HEK293 (cell line): ENCODE measurements at regions not wholly inside any gene's neighbourhood (a gene's known extent, or its start where the extent isn't known, plus 50 kb on each side); places are given as distances from the start of the nearest gene placed in this dataset.

Source experiments
- CTCF ChIA-PET: fragments of 350-600 bp; formaldehyde crosslinking; extraction: SDS; loops from one replicate; lab custom pipeline; 2021; ENCODE audit warnings: antibody characterized with exemption; lab: Yijun Ruan, JAX
- POLR2A ChIA-PET: fragments of 300-600 bp; formaldehyde crosslinking; extraction: SDS; loops from one replicate; lab custom pipeline; 2020; ENCODE audit warnings: antibody characterized with exemption, inconsistent platforms; lab: Yijun Ruan, JAX
- H3K27ac ChIP-seq: fragments of 200-500 bp; sonication (Bioruptor generic); 2 replicates; pipeline ENCODE4 v1.5.1; 2014; ENCODE audit warnings: low read depth, low read length, control low read depth, inconsistent platforms; ENCODE audit errors: extremely low read depth
- H3K36me3 ChIP-seq, 2 experiments: fragments of 200-500 bp in 1 of 2; sonication (Bioruptor generic) in 1 of 2; 1 replicate in 1 of 2; 2 replicates in 1 of 2; pipeline ENCODE4 v1.5.1; 2014 to 2017; ENCODE audit warnings: inconsistent platforms in 2 of 2, low read length in 2 of 2; ENCODE audit not compliant: control insufficient read depth in 2 of 2, insufficient read depth in 1 of 2
- H3K4me1 ChIP-seq: fragments of 200-500 bp; sonication (Bioruptor generic); 2 replicates; pipeline ENCODE4 v1.5.1; 2014; ENCODE audit warnings: mild to moderate bottlenecking, low read length, inconsistent platforms; ENCODE audit not compliant: control insufficient read depth, insufficient read depth
- H3K4me3 ChIP-seq: 2 replicates; pipeline ENCODE4 v1.5.1; 2011; ENCODE audit warnings: low read depth, mild to moderate bottlenecking, control low read depth, low read length, moderate library complexity
- H3K9me3 ChIP-seq: fragments of 200-500 bp; sonication (Bioruptor generic); 2 replicates; pipeline ENCODE4 v1.5.1; 2014; ENCODE audit warnings: low read depth, low read length, inconsistent platforms; ENCODE audit not compliant: control insufficient read depth, insufficient read depth
- ATF2 ChIP-seq: fragments of 450-650 bp; formaldehyde crosslinking; IDR thresholded peaks from 2 replicates; pipeline ENCODE4 v1.5.1; 2016; ENCODE audit warnings: missing biosample characterization, missing genetic modification characterization, low read depth
- CTCF ChIP-seq: fragments of 450-650 bp; formaldehyde crosslinking; IDR thresholded peaks from 2 replicates; pipeline ENCODE4 v1.5.1; 2016; ENCODE audit warnings: missing biosample characterization, missing genetic modification characterization
- KLF7 ChIP-seq: fragments of 450-650 bp; formaldehyde crosslinking; IDR thresholded peaks from 2 replicates; pipeline ENCODE4 v1.5.1; 2016; ENCODE audit warnings: missing biosample characterization, missing genetic modification characterization, borderline replicate concordance
- KLF9 ChIP-seq: fragments of 450-650 bp; formaldehyde crosslinking; IDR thresholded peaks from 2 replicates; pipeline ENCODE4 v1.5.1; 2016; ENCODE audit warnings: missing biosample characterization, missing genetic modification characterization, low read depth
- SETDB1 ChIP-seq: IDR thresholded peaks from one replicate; pipeline ENCODE4 v1.6.1; 2017; ENCODE audit warnings: mild to moderate bottlenecking, low read length, moderate library complexity, mixed read lengths; ENCODE audit not compliant: insufficient read length
- SP2 ChIP-seq: fragments of 450-650 bp; formaldehyde crosslinking; IDR thresholded peaks from 2 replicates; pipeline ENCODE4 v1.5.1; 2016; ENCODE audit warnings: missing biosample characterization, missing genetic modification characterization
- ZBTB48 ChIP-seq: fragments of 450-650 bp; formaldehyde crosslinking; IDR thresholded peaks from 2 replicates; pipeline ENCODE4 v1.5.1; 2016; ENCODE audit warnings: missing biosample characterization, missing genetic modification characterization
- ZFP3 ChIP-seq: fragments of 450-650 bp; formaldehyde crosslinking; IDR thresholded peaks from 2 replicates; pipeline ENCODE4 v1.5.1; 2016; ENCODE audit warnings: low read depth, missing biosample characterization, missing genetic modification characterization
- ZNF133 ChIP-seq: fragments of 450-650 bp; formaldehyde crosslinking; IDR thresholded peaks from 2 replicates; pipeline ENCODE4 v1.5.1; 2016; ENCODE audit warnings: missing biosample characterization, missing genetic modification characterization
- ZNF169 ChIP-seq: fragments of 450-650 bp; formaldehyde crosslinking; IDR thresholded peaks from 2 replicates; pipeline ENCODE4 v1.5.1; 2016; ENCODE audit warnings: missing biosample characterization, missing genetic modification characterization
- ZNF174 ChIP-seq: fragments of 450-650 bp; formaldehyde crosslinking; IDR thresholded peaks from 2 replicates; pipeline ENCODE4 v1.5.0; 2017; ENCODE audit warnings: missing biosample characterization, mild to moderate bottlenecking, missing genetic modification characterization
- ZNF223 ChIP-seq: fragments of 450-650 bp; formaldehyde crosslinking; IDR thresholded peaks from 2 replicates; pipeline ENCODE4 v1.5.1; 2016; ENCODE audit warnings: missing biosample characterization, missing genetic modification characterization
- ZNF239 ChIP-seq: fragments of 450-650 bp; formaldehyde crosslinking; IDR thresholded peaks from 2 replicates; pipeline ENCODE4 v1.5.1; 2016; ENCODE audit warnings: missing biosample characterization, missing genetic modification characterization
- ZNF274 ChIP-seq, 2 experiments: fragments of 200-500 bp in 1 of 2; fragments of 450-650 bp in 1 of 2; sonication (Bioruptor generic) in 1 of 2; formaldehyde crosslinking in 1 of 2; IDR thresholded peaks; 2 replicates each; pipeline versions ENCODE4 v1.5.1 to v1.6.1; 2014 to 2016; ENCODE audit warnings: borderline replicate concordance in 1 of 2, inconsistent platforms in 1 of 2, low read length in 1 of 2, missing biosample characterization in 1 of 2, missing genetic modification characterization in 1 of 2
- ZNF354C ChIP-seq: fragments of 450-650 bp; formaldehyde crosslinking; IDR thresholded peaks from 2 replicates; pipeline ENCODE4 v1.5.1; 2016; ENCODE audit warnings: missing biosample characterization, missing genetic modification characterization, low read depth, borderline replicate concordance
- ZNF404 ChIP-seq: fragments of 450-650 bp; formaldehyde crosslinking; IDR thresholded peaks from 2 replicates; pipeline ENCODE4 v1.5.1; 2017; ENCODE audit warnings: missing biosample characterization, missing genetic modification characterization
- ZNF423 ChIP-seq: fragments of 450-650 bp; formaldehyde crosslinking; IDR thresholded peaks from 2 replicates; pipeline ENCODE4 v1.5.1; 2016; ENCODE audit warnings: missing biosample characterization, missing genetic modification characterization
- ZNF510 ChIP-seq: fragments of 450-650 bp; formaldehyde crosslinking; IDR thresholded peaks from 2 replicates; pipeline ENCODE4 v1.5.1; 2018; ENCODE audit warnings: mild to moderate bottlenecking, missing genetic modification characterization, missing biosample characterization; ENCODE audit not compliant: insufficient replicate concordance
- ZNF548 ChIP-seq: fragments of 450-650 bp; formaldehyde crosslinking; IDR thresholded peaks from 2 replicates; pipeline ENCODE4 v1.5.1; 2016; ENCODE audit warnings: missing biosample characterization, missing genetic modification characterization
- ZNF571 ChIP-seq: fragments of 450-650 bp; formaldehyde crosslinking; IDR thresholded peaks from 2 replicates; pipeline ENCODE4 v1.5.0; 2017; ENCODE audit warnings: missing biosample characterization, missing genetic modification characterization
- ZNF580 ChIP-seq: fragments of 450-650 bp; formaldehyde crosslinking; IDR thresholded peaks from 2 replicates; pipeline ENCODE4 v1.5.1; 2016; ENCODE audit warnings: missing biosample characterization, missing genetic modification characterization
- ZNF585B ChIP-seq: fragments of 450-650 bp; formaldehyde crosslinking; IDR thresholded peaks from 2 replicates; pipeline ENCODE4 v1.5.1; 2016; ENCODE audit warnings: missing biosample characterization, missing genetic modification characterization
- ZNF660 ChIP-seq: fragments of 450-650 bp; IDR thresholded peaks from 2 replicates; pipeline ENCODE4 v1.5.1; 2018; ENCODE audit warnings: missing biosample characterization, mild to moderate bottlenecking, missing genetic modification characterization
- ZNF677 ChIP-seq: fragments of 450-650 bp; IDR thresholded peaks from 2 replicates; pipeline ENCODE4 v1.5.0; 2018; ENCODE audit warnings: missing biosample characterization, mild to moderate bottlenecking, missing genetic modification characterization, moderate library complexity
- ZNF837 ChIP-seq: fragments of 450-650 bp; formaldehyde crosslinking; IDR thresholded peaks from 2 replicates; pipeline ENCODE4 v1.5.1; 2016; ENCODE audit warnings: missing biosample characterization, missing genetic modification characterization
- ZSCAN4 ChIP-seq: fragments of 450-650 bp; formaldehyde crosslinking; IDR thresholded peaks from 2 replicates; pipeline ENCODE4 v1.5.1; 2017; ENCODE audit warnings: missing biosample characterization, missing genetic modification characterization

- TF ChIP-seq ZNF169 (tag by site-specific recombination) (no peak), ZNF660 (tag by site-specific recombination) (no peak), SP2 (tag by site-specific recombination) (no peak), ATF2 (no peak), ZSCAN4 (tag by site-specific recombination) (no peak), ZNF548 (tag by site-specific recombination) (no peak), ZFP3 (tag by site-specific recombination) (no peak), ZNF174 (tag by site-specific recombination) (no peak)
- TF ChIP-seq, all 188 proteins: peak for 0
- H3K4me3 ChIP-seq: no peak overlapping the region
- POLR2A ChIA-PET: no interaction called here
- CTCF ChIA-PET: no interaction called here
- no peak overlapping the region for H3K27ac ChIP-seq
- no peaks in the 10 kb centered on the region for H3K4me1 ChIP-seq
- no peaks in the 10 kb centered on the region for H3K36me3 ChIP-seq
- no peaks in the 10 kb centered on the region for H3K9me3 ChIP-seq
Observed at GRCh38 chr12:118467641-118468305, 91.4 kb downstream of the SUDS3 start.

- Histone ChIP-seq H3K4me1 (no peaks in the 10 kb centered on the region), H3K36me3 (no peaks in the 10 kb centered on the region), H3K4me3 (no peak overlapping the region), H3K27ac (no peak overlapping the region), H3K9me3 (no peaks in the 10 kb centered on the region)
- ChIA-PET CTCF (interaction anchor here (0.6 kb wide), 1 partner anchor 379 kb away, joined by 3 read pairs; no protein-coding TSS in a partner anchor), POLR2A (no interaction called here)
- TF ChIP-seq ZNF274 (IDR thresholded peaks at IDR 0.05; ENCODE audit: low read length) (no peak), ZNF274 (tag by site-specific recombination; IDR thresholded peaks at IDR 0.05; ENCODE audit: borderline replicate concordance) (no peak), ZNF571 (tag by site-specific recombination) (no peak), ZNF133 (tag by site-specific recombination) (no peak), KLF9 (no peak), ZBTB48 (tag by site-specific recombination) (no peak), ZNF239 (tag by site-specific recombination) (no peak), ZNF354C (tag by site-specific recombination) (no peak), ZNF677 (tag by site-specific recombination) (no peak), ZNF837 (tag by site-specific recombination) (no peak), ZNF585B (tag by site-specific recombination) (no peak)
Observed at GRCh38 chr12:118472940-118473339, 96.6 kb downstream of the SUDS3 start.

DNA sequence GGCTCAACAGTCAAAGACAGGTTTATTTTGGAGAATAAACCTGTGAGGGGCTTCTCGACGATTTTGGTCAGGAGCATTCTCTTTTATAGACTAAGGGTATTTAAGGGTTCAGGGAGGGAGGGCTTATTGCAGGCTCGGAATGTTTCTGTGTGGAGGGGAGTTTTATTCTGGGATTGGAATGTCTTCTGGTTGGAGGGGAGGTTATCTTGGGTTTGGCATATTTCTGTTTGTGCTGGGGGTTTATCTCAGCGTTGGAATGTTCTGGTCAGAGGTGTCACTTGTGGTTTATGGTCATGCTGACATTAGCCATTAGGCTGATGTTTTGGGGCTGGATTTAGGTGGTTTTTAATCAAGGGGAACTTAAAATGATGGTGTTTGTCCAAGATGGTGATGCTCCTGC lies 103.9 kb downstream of the SUDS3 start:
- CTCF ChIA-PET: no interaction called here
- H3K27ac ChIP-seq: no peak overlapping the region
- no peak for TF ChIP-seq SETDB1
- no peak for TF ChIP-seq CTCF
- no peak for TF ChIP-seq ATF2
- no peak for TF ChIP-seq ZNF404 (tag by site-specific recombination)
- TF ChIP-seq ZNF423 (tag by site-specific recombination): no peak
- no peak for TF ChIP-seq ZNF580
- TF ChIP-seq ZNF223 (tag by site-specific recombination): no peak
- no peak for TF ChIP-seq ZNF510 (tag by site-specific recombination)
- no peak for TF ChIP-seq KLF7 (tag by site-specific recombination)

More for the DNA sequence above, 103.9 kb downstream of the SUDS3 start:
- no peak overlapping the region for H3K4me3 ChIP-seq
- no peaks in the 10 kb centered on the region for H3K4me1 ChIP-seq
- H3K9me3 ChIP-seq: no peaks in the 10 kb centered on the region
- H3K36me3 ChIP-seq: no peaks in the 10 kb centered on the region
- POLR2A ChIA-PET: no interaction called here
